Effector memory CD4-positive, alpha-beta T cell (primary cell): ENCODE measurements at regions not wholly inside any gene's neighbourhood (a gene's known extent, or its start where the extent isn't known, plus 50 kb on each side); places are given as distances from the start of the nearest gene placed in this dataset.

Experiments
- DNase-seq, 3 donors: peaks; one replicate each; pipeline ENCODE4 v3.0.0-alpha.2; 2020
- H3K27ac ChIP-seq: 2 replicates; pipeline ENCODE4 v1.7.0; 2013; ENCODE audit warnings: mild to moderate bottlenecking, low read length, moderate library complexity; ENCODE audit not compliant: insufficient read depth, poor library complexity, severe bottlenecking
- H3K27me3 ChIP-seq: replicated peaks from 2 replicates; pipeline ENCODE4 v1.7.0; 2013; ENCODE audit warnings: mild to moderate bottlenecking, low read length; ENCODE audit not compliant: insufficient read depth, control insufficient read depth, poor library complexity, severe bottlenecking
- H3K36me3 ChIP-seq: 2 replicates; pipeline ENCODE4 v1.7.0; 2013; ENCODE audit warnings: mild to moderate bottlenecking, low read length, moderate library complexity; ENCODE audit not compliant: control insufficient read depth, insufficient read depth
- H3K4me1 ChIP-seq: 2 replicates; pipeline ENCODE4 v1.7.0; 2013; ENCODE audit warnings: low read length, mild to moderate bottlenecking; ENCODE audit not compliant: control insufficient read depth, insufficient read depth, poor library complexity, severe bottlenecking
- H3K4me3 ChIP-seq: 2 replicates; pipeline ENCODE4 v1.7.0; 2013; ENCODE audit warnings: low read length, low read depth, mild to moderate bottlenecking; ENCODE audit not compliant: insufficient read depth, poor library complexity, severe bottlenecking
- H3K9me3 ChIP-seq: 2 replicates; pipeline ENCODE4 v1.7.0; 2013; ENCODE audit warnings: mild to moderate bottlenecking, low read length, moderate library complexity; ENCODE audit not compliant: control insufficient read depth

DNA sequence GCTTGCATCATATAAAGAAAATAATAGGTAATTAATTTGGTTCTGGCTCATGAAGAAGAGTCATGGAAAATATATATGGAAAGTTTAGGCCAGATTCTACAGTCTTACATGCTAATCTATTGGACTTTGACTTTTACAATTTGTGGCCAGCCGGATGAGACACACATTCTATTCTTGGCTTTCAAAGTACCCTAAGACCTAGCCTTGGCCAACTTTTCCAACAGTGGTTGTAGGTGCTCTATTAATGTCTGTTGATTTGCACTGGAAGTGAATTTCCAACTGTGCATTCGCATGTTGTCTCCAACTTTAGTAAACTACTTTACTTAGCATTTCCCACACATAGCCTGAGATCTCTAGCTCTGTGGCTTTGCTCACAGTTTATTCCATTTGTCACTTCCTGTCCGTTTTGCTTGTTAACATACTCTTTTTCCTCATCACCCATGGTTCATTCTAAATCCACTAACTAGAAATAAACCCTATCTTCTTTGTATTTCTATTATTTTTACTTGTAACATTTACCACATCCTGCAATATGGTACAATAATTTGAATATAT, 644.0 kb downstream of the PTPRC start:
- Histone ChIP-seq H3K36me3 (no peaks in the 10 kb centered on the region), H3K4me1 (no peaks in the 10 kb centered on the region), H3K27ac (no peak overlapping the region), H3K27me3 (no peaks in the 10 kb centered on the region), H3K9me3 (no peaks in the 10 kb centered on the region), H3K4me3 (no peak overlapping the region)
- no peak for DNase-seq

DNA sequence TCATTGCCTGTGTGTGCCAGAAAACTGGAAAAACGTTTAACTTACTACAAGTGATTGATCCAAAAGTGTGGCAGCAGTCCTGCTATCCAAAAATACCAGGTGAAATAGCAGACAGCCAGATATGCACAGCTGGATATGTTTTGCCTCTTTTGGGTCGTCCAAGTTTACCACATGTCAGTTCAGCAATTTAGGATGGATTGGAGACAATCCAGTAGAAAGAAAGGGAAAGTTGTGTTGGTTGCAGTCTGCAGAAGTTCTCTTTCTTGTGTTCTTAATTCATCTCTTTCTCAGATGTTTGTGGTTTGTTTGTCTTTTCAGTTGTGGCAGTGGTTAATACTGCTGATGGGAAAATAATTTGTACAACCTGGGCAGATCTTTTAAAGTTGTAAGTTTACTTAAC, 645.0 kb downstream of the PTPRC start:
- Histone ChIP-seq H3K27ac (no peak overlapping the region), H3K9me3 (no peaks in the 10 kb centered on the region)
- DNase-seq = no peak

DNA sequence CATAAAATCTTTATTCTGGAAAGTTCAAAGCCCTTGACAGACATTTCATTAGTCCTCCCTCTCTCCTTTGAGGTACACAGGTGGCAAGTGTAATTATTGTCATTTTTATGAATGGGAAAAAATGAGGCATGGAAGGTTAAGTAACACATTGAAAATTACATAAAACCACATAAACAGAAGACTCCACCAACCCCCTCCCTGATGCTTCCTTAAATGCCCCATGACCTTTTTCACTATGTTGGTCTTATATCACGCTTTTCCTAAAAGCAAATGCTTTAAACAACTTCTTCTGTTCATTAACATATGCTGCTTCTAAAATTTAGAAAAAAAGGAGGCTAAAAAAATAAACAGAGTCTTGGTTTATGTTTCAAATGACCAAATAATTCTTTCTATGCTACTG, 648.4 kb downstream of the PTPRC start:
- Histone ChIP-seq H3K4me3 (no peak overlapping the region), H3K27me3 (no peaks in the 10 kb centered on the region), H3K4me1 (no peaks in the 10 kb centered on the region), H3K36me3 (no peaks in the 10 kb centered on the region), H3K27ac (no peak overlapping the region), H3K9me3 (no peaks in the 10 kb centered on the region)
- no peak for DNase-seq

More for the DNA sequence above, 645.0 kb downstream of the PTPRC start:
- no peaks in the 10 kb centered on the region for H3K4me1 ChIP-seq
- H3K27me3 ChIP-seq = no peaks in the 10 kb centered on the region
- no peaks in the 10 kb centered on the region for H3K36me3 ChIP-seq
- no peak overlapping the region for H3K4me3 ChIP-seq

DNA sequence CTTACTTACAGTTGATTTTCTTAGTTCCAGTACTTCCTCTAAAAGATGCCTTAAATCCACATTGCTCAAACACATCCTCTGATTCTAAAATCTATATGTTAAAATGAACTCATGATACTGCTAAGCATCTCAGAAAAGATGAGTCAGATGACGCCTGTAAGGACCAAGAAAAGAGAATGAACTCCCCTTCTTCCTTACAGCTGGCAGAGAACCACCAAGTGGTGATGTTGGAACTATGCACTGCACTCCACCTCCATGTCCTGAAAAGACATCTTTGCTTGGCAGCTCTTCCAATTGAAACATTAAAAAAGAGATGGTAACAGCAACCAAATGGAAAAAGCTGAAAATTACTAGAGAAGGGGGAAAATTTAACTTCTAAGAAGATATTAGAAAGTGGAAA, 648.8 kb downstream of the PTPRC start:
- H3K27ac ChIP-seq = no peak overlapping the region
- no peaks in the 10 kb centered on the region for H3K36me3 ChIP-seq
- no peaks in the 10 kb centered on the region for H3K9me3 ChIP-seq
- H3K4me3 ChIP-seq = no peak overlapping the region
- H3K4me1 ChIP-seq = no peaks in the 10 kb centered on the region
- no peaks in the 10 kb centered on the region for H3K27me3 ChIP-seq
- DNase-seq = no peak

- Histone ChIP-seq H3K9me3 (no peaks in the 10 kb centered on the region), H3K36me3 (no peaks in the 10 kb centered on the region), H3K27ac (no peak overlapping the region), H3K27me3 (no peaks in the 10 kb centered on the region), H3K4me3 (no peak overlapping the region), H3K4me1 (no peaks in the 10 kb centered on the region)
- DNase-seq = no peak
Observed at GRCh38 chr1:199290186-199290585, 651.3 kb downstream of the PTPRC start.

- Histone ChIP-seq H3K9me3 (no peaks in the 10 kb centered on the region), H3K36me3 (no peaks in the 10 kb centered on the region), H3K27me3 (no peaks in the 10 kb centered on the region), H3K27ac (no peak overlapping the region), H3K4me3 (no peak overlapping the region), H3K4me1 (no peaks in the 10 kb centered on the region)
- DNase-seq = no peak
Observed at GRCh38 chr1:199291022-199291740, 652.3 kb downstream of the PTPRC start.

DNA sequence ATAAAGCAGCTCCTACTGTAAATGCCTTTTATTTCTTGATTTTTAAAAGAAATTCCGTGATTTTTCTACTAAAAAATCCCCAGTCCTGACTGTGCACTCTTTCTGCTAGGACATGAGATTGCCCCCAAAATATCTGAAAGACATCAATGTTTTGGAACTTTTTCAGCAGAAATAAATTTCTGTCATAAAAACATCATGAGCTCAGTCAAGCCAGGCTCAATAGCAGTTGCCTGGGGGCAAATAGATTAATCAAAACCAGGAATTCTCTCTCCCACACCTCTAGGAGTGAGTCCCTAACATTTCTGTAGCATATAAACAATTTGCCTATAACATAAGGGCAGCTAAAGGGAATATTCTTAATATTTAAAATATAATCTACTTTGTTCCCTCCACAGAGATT, 654.1 kb downstream of the PTPRC start:
- no peak overlapping the region for H3K27ac ChIP-seq
- H3K4me1 ChIP-seq = no peaks in the 10 kb centered on the region
- no peaks in the 10 kb centered on the region for H3K36me3 ChIP-seq
- DNase-seq = no peak
- H3K9me3 ChIP-seq = no peaks in the 10 kb centered on the region
- H3K27me3 ChIP-seq = no peaks in the 10 kb centered on the region
- no peak overlapping the region for H3K4me3 ChIP-seq

- Histone ChIP-seq H3K27ac (no peak overlapping the region), H3K4me1 (no peaks in the 10 kb centered on the region), H3K27me3 (no peaks in the 10 kb centered on the region), H3K36me3 (no peaks in the 10 kb centered on the region), H3K4me3 (no peak overlapping the region), H3K9me3 (no peaks in the 10 kb centered on the region)
- no peak for DNase-seq
Observed at GRCh38 chr1:199295107-199295506, 656.3 kb downstream of the PTPRC start.

DNA sequence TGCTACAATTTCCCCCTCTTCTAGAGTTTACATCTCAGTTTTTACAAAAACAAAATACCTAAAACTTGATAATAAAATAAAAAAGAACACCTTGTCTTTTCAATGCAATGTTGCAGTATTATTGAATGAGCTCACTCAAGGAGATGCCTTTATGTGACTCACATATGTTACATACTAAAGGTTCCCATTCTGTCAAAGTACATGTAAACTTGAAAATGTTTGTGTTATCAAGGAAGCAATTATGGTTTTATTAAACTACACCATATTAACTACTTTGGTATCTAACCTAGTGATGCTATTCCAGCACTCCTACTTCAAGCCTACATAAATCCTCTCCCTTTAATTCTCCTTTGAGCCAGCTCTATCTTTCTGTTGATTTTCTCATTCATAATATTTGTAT, 658.3 kb downstream of the PTPRC start:
- H3K4me3 ChIP-seq = no peak overlapping the region
- no peaks in the 10 kb centered on the region for H3K9me3 ChIP-seq
- H3K36me3 ChIP-seq = no peaks in the 10 kb centered on the region
- no peaks in the 10 kb centered on the region for H3K4me1 ChIP-seq
- no peak overlapping the region for H3K27ac ChIP-seq
- no peaks in the 10 kb centered on the region for H3K27me3 ChIP-seq
- no peak for DNase-seq

GRCh38 chr1:199297887-199298286, 659.0 kb downstream of the PTPRC start:
- Histone ChIP-seq H3K27ac (no peak overlapping the region), H3K4me3 (no peak overlapping the region), H3K27me3 (no peaks in the 10 kb centered on the region), H3K36me3 (no peaks in the 10 kb centered on the region), H3K9me3 (no peaks in the 10 kb centered on the region), H3K4me1 (no peaks in the 10 kb centered on the region)
- no peak for DNase-seq
